GM23338 (cell line): ENCODE measurements at regions not wholly inside any gene's neighbourhood (a gene's known extent, or its start where the extent isn't known, plus 50 kb on each side); places are given as distances from the start of the nearest gene placed in this dataset.

Experiments
- ATAC-seq: fragments of 200-7000 bp; cut with Tn5 transposase; 3 replicates; pipeline ENCODE4 v1.9.1; 2020
- DNase-seq: peaks from one replicate; pipeline ENCODE4 v3.0.0-alpha.2; 2015; ENCODE audit warnings: low spot score
- H2AFZ ChIP-seq: fragments of 200-600 bp; sonication (generic); 2 replicates; pipeline ENCODE4 v1.8.0; 2016; ENCODE audit warnings: antibody characterized with exemption, mild to moderate bottlenecking, moderate library complexity
- H3F3A ChIP-seq: fragments of 200-600 bp; sonication (generic); replicated peaks from 2 replicates; pipeline ENCODE4 v1.8.0; 2017; ENCODE audit warnings: antibody characterized with exemption, mixed run types, low read depth
- H3K27ac ChIP-seq: fragments of 200-600 bp; sonication (generic); 2 replicates; pipeline ENCODE4 v1.6.1; 2016; ENCODE audit warnings: low read depth
- H3K27me3 ChIP-seq: fragments of 200-600 bp; sonication (generic); 2 replicates; pipeline ENCODE4 v1.8.0; 2016; ENCODE audit warnings: mild to moderate bottlenecking, mixed run types, moderate library complexity; ENCODE audit not compliant: insufficient read depth
- H3K36me3 ChIP-seq: fragments of 200-600 bp; sonication (generic); 2 replicates; pipeline ENCODE4 v1.8.0; 2016; ENCODE audit warnings: mild to moderate bottlenecking; ENCODE audit not compliant: insufficient read depth
- H3K4me1 ChIP-seq: fragments of 200-600 bp; sonication (generic); 2 replicates; pipeline ENCODE4 v1.8.0; 2016; ENCODE audit warnings: mild to moderate bottlenecking, moderate library complexity; ENCODE audit not compliant: insufficient read depth
- H3K4me2 ChIP-seq: fragments of 200-600 bp; sonication (generic); 2 replicates; pipeline ENCODE4 v1.7.1; 2017; ENCODE audit warnings: mixed run types
- H3K4me3 ChIP-seq: fragments of 200-600 bp; sonication (generic); 2 replicates; pipeline ENCODE4 v1.6.1; 2016; ENCODE audit warnings: mixed run types
- H3K79me2 ChIP-seq: fragments of 200-600 bp; sonication (generic); replicated peaks from 2 replicates; pipeline ENCODE4 v1.8.0; 2017; ENCODE audit warnings: mild to moderate bottlenecking; ENCODE audit not compliant: insufficient read depth
- H3K9me2 ChIP-seq: fragments of 200-600 bp; sonication (generic); 2 replicates; pipeline ENCODE4 v1.8.0; 2017; ENCODE audit not compliant: insufficient read depth
- H4K20me1 ChIP-seq: fragments of 200-600 bp; sonication (generic); replicated peaks from 2 replicates; pipeline ENCODE4 v1.8.0; 2017; ENCODE audit warnings: mild to moderate bottlenecking; ENCODE audit not compliant: insufficient read depth
- H3K27ac Mint-ChIP-seq: 2 replicates; pipeline ENCODE4 v1.8.0; 2020; ENCODE audit warnings: inconsistent platforms, mild to moderate bottlenecking, moderate library complexity, mixed read lengths
- H3K27me3 Mint-ChIP-seq: 3 replicates; pipeline ENCODE4 v1.8.0; 2022; ENCODE audit warnings: low read depth, mild to moderate bottlenecking, moderate library complexity, mixed read lengths, inconsistent platforms; ENCODE audit not compliant: insufficient read depth, poor library complexity
- H3K36me3 Mint-ChIP-seq: 3 replicates; pipeline ENCODE4 v1.8.0; 2021; ENCODE audit warnings: low read depth, mild to moderate bottlenecking, inconsistent platforms, moderate library complexity, mixed read lengths
- H3K4me1 Mint-ChIP-seq: 3 replicates; pipeline ENCODE4 v1.8.0; 2020; ENCODE audit warnings: mild to moderate bottlenecking, inconsistent platforms, mixed read lengths
- H3K4me3 Mint-ChIP-seq: 3 replicates; pipeline ENCODE4 v1.8.0; 2021; ENCODE audit warnings: moderate library complexity, mild to moderate bottlenecking, inconsistent platforms, mixed read lengths
- H3K9me3 Mint-ChIP-seq: 3 replicates; pipeline ENCODE4 v1.8.0; 2020; ENCODE audit warnings: moderate library complexity, mild to moderate bottlenecking, inconsistent platforms, mixed read lengths
- POLR2AphosphoS5 ChIP-seq: IDR thresholded peaks from 2 replicates; pipeline ENCODE4 v1.6.1; 2016; ENCODE audit warnings: antibody characterized with exemption, low read depth
- ZNF462 ChIP-seq: fragments of 250-450 bp; sonication (Bioruptor Pico); IDR thresholded peaks from 2 replicates; pipeline ENCODE4 v1.5.0; 2020; ENCODE audit warnings: mild to moderate bottlenecking, moderate library complexity
- TF ChIP-seq, protein P1 (sequence below): IDR thresholded peaks from one replicate; pipeline ENCODE4 v1.6.1; 2018; ENCODE audit warnings: antibody characterized with exemption; ENCODE audit not compliant: unreplicated experiment

DNA sequence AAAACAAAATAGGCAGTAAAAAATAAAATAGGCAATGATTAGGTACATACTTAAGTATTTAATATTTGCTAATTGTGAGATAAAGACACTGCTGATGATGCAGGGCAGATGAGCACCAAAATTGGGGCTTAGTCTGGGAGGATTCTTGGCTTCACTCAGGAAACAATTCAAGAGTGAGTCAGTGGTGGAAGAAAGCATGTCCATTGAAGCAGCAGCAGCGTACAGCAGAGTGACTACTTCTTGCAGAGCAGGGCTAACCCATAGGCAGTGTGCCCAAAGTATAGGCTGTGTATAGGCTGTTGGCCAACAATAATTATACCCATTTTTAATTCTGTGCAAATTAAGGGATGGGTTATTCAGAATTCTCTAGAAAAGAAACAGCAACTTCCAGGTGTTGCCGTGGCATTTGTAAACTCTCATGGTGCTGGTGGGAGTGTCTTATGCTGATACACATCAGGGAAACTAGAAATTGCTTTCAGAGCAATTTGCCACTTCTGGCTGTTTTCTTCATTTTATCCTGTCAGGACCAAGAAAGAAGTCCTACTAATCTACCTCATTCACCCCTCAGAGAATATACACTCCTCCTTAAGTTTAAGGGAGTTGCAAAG lies 317.3 kb upstream of the NAALADL2 start:
- ATAC-seq: no peak
- H3K9me2 ChIP-seq: no peaks in the 10 kb centered on the region
- peaks cover 42% of the 10 kb centered on the region for H3K4me1 ChIP-seq
- Mint-ChIP-seq H3K27ac (peak overlapping the region; percentile 91), H3K27me3 (peaks cover 3% of the 10 kb centered on the region), H3K9me3 (no peaks in the 10 kb centered on the region), H3K4me1 (peaks cover 46% of the 10 kb centered on the region), H3K4me3 (no peak overlapping the region), H3K36me3 (peaks cover 13% of the 10 kb centered on the region; the same call in 2 of the 3 replicates)
- no peak for TF ChIP-seq ZNF462 (CRISPR knock-in tag)
- TF ChIP-seq POLR2AphosphoS5: no peak
- TF ChIP-seq, protein P1, sequence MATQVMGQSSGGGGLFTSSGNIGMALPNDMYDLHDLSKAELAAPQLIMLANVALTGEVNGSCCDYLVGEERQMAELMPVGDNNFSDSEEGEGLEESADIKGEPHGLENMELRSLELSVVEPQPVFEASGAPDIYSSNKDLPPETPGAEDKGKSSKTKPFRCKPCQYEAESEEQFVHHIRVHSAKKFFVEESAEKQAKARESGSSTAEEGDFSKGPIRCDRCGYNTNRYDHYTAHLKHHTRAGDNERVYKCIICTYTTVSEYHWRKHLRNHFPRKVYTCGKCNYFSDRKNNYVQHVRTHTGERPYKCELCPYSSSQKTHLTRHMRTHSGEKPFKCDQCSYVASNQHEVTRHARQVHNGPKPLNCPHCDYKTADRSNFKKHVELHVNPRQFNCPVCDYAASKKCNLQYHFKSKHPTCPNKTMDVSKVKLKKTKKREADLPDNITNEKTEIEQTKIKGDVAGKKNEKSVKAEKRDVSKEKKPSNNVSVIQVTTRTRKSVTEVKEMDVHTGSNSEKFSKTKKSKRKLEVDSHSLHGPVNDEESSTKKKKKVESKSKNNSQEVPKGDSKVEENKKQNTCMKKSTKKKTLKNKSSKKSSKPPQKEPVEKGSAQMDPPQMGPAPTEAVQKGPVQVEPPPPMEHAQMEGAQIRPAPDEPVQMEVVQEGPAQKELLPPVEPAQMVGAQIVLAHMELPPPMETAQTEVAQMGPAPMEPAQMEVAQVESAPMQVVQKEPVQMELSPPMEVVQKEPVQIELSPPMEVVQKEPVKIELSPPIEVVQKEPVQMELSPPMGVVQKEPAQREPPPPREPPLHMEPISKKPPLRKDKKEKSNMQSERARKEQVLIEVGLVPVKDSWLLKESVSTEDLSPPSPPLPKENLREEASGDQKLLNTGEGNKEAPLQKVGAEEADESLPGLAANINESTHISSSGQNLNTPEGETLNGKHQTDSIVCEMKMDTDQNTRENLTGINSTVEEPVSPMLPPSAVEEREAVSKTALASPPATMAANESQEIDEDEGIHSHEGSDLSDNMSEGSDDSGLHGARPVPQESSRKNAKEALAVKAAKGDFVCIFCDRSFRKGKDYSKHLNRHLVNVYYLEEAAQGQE: no peak
- no peaks in the 10 kb centered on the region for H3K27me3 ChIP-seq
- no peaks in the 10 kb centered on the region for H3K79me2 ChIP-seq
- no peaks in the 10 kb centered on the region for H4K20me1 ChIP-seq
- H3K4me2 ChIP-seq: no peak overlapping the region
- H2AFZ ChIP-seq: no peak overlapping the region
- H3F3A ChIP-seq: no peaks in the 10 kb centered on the region
- no peak for DNase-seq
- H3K27ac ChIP-seq: no peak overlapping the region
- no peaks in the 10 kb centered on the region for H3K36me3 ChIP-seq
- no peak overlapping the region for H3K4me3 ChIP-seq
